ENCODE measurements at regions not wholly inside any gene's neighbourhood (a gene's known extent, or its start where the extent isn't known, plus 50 kb on each side); places are given as distances from the start of the nearest gene placed in this dataset.

DNA sequence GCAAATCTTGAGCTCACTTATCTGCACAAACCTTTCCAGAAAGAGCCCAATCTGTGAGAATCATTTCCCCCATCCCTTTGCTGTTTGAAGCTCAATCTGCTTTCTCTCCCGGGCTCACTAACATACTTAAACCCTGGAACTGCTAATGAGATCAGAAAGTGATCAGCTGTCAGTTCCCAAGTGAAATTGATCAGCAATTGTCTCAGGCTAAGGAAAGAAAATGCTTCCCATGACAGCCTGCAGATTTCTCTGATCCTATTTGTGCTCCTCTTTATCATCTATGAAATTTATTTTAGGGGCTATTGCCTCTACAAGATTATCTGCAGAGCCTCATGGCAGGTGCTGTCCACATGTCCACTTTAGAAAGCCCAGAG lies 239.0 kb upstream of the CXCR4 start:
- no peak overlapping the region for H3K4me3 ChIP-seq
- WGBS (ENCODE audit: insufficient coverage, low coverage, missing lambda C conversion rate): 0% methylated on average over 1 of the region's 1 CpG

DNA sequence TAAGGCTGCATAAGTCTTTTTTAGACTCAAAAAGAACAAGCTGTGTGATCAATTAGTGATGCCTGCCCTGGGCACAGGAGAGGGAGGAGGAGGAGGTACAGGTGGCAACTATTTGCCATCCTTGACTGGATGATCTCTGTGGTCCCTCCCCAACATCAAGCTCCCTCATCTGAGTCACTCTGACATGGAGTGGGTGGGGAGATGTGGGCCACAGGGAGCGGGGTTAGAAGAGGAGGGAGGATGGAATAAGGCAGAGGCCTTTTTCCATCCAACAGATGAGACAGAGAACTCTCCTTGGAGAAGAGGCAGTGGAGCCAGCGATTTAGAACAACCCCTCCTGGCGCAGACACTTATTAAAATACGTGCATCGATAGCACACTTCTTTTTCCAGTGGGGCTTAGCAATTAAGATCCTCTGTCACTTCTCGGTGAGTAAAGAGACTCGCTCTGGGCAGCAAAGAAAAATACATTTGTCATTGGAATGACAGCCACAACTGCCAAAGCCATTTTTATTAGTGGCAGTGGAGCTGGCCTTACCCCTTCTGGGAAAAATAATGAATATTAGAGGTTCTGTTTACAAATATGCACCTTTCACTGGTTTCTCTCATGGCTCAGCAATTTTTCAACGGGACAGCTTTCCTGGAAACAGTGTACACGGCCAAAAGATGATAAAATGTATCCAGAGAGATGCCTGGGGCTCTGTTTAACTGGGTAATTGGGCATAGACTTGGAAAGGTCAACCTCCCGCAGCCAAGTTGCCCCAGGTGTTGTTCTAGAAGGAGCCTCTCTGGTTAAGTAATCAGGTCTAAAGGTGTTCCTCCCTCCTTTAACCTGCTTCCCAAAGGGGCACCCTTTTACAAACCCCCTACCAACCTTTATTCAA lies 238.4 kb upstream of the CXCR4 start:
- ATAC-seq: no peak
- H3K4me3 ChIP-seq: no peak overlapping the region
- H3K9ac ChIP-seq (ENCODE audit: insufficient read depth in 1 of 2, low read depth in 2 of 2, low read length in 2 of 2): no peak overlapping the region
- no peaks in the 10 kb centered on the region for H3K36me3 ChIP-seq (ENCODE audit: control insufficient read depth, insufficient read depth, low read length)
- WGBS (ENCODE audit: insufficient coverage, low coverage, missing lambda C conversion rate): 0% methylated on average over 10 of the region's 10 CpGs
- intact Hi-C loops (cut with micrococcal nuclease) (no loop called here), in situ Hi-C loops (cut with MboI) (no loop called here)
- POLR2A ChIA-PET: interaction anchor here (0.6 to 1.0 kb wide), 2 partner anchors 8 to 49 kb away, joined by 3 read pairs; no protein-coding TSS in a partner anchor
- no peak overlapping the region for H3K27ac ChIP-seq (ENCODE audit: extremely low read depth, low read depth, low read length)
- H3K27me3 ChIP-seq (ENCODE audit: control insufficient read depth in 2 of 2, insufficient read depth in 2 of 2, low read length in 2 of 2): no peaks in the 10 kb centered on the region
- no peaks in the 10 kb centered on the region for H3K9me1 ChIP-seq (ENCODE audit: control insufficient read depth, insufficient read depth, low read length)
- H3K9me3 ChIP-seq (replicated peaks; ENCODE audit: control insufficient read depth, insufficient read depth, low read depth, low read length): no peaks in the 10 kb centered on the region
- H2AFZ ChIP-seq (ENCODE audit: low read depth, low read length): no peak overlapping the region
- no TSS peak for BruUV-seq (replicated peaks)
- CTCF ChIA-PET (ENCODE audit: low intra/inter-chr PET ratio): no interaction called here
- no peaks in the 10 kb centered on the region for H4K20me1 ChIP-seq (replicated peaks; ENCODE audit: control insufficient read depth, insufficient read depth, low read length)
- no peaks in the 10 kb centered on the region for H3K79me2 ChIP-seq (ENCODE audit: control insufficient read depth, insufficient read depth, low read length)
- no peaks in the 10 kb centered on the region for H3K4me1 ChIP-seq (replicated peaks in 1 of 2; ENCODE audit: control insufficient read depth in 2 of 2, insufficient read depth in 2 of 2, low read length in 2 of 2)
- no peak for FAIRE-seq
- no peak for DNase-seq (ENCODE audit: extremely low read depth in 1 of 4, low spot score in 3 of 4)
- H3K4me2 ChIP-seq (ENCODE audit: insufficient read depth, low read length): no peak overlapping the region
- TF ChIP-seq CBFA2T2 (conservative IDR thresholded peaks at IDR 0.05) (no peak), FOXO4 (CRISPR knock-in tag; IDR thresholded peaks at IDR 0.05) (no peak), PTRF (tag; IDR thresholded peaks at IDR 0.05) (no peak), ZNF76 (CRISPR knock-in tag; IDR thresholded peaks at IDR 0.05; ENCODE audit: borderline replicate concordance) (no peak), UBTF (IDR thresholded peaks at IDR 0.05; ENCODE audit: borderline replicate concordance in 1 of 2, low read depth in 2 of 2, low read length in 2 of 2) (no peak), ZBTB26 (CRISPR knock-in tag; IDR thresholded peaks at IDR 0.05) (no peak)

More for the DNA sequence above, 239.0 kb upstream of the CXCR4 start:
- DNase-seq (ENCODE audit: extremely low read depth in 1 of 4, low spot score in 3 of 4) (no peak), FAIRE-seq (no peak), ATAC-seq (no peak)
- in situ Hi-C loops (cut with MboI): no loop called here
- no peaks in the 10 kb centered on the region for H3K79me2 ChIP-seq (ENCODE audit: control insufficient read depth, insufficient read depth, low read length)
- TF ChIP-seq BDP1 (IDR thresholded peaks at IDR 0.05; ENCODE audit: insufficient read depth, insufficient read length) (no peak), MYBL2 (IDR thresholded peaks at IDR 0.05; ENCODE audit: low read depth) (no peak), MYBL2 (CRISPR knock-in tag; IDR thresholded peaks at IDR 0.05; ENCODE audit: borderline replicate concordance) (no peak), CCAR2 (IDR thresholded peaks at IDR 0.05; ENCODE audit: low read depth, low read length) (no peak), MYNN (IDR thresholded peaks at IDR 0.05) (no peak), MYNN (CRISPR knock-in tag; IDR thresholded peaks at IDR 0.05) (no peak), ZNF121 (CRISPR knock-in tag; conservative IDR thresholded peaks at IDR 0.05) (no peak), ZNF717 (CRISPR knock-in tag; IDR thresholded peaks at IDR 0.05) (no peak), SP1 (CRISPR knock-in tag; IDR thresholded peaks at IDR 0.05) (no peak), POLR2A (conservative IDR thresholded peaks at IDR 0.05) (no peak)
- H3K36me3 ChIP-seq (ENCODE audit: control insufficient read depth, insufficient read depth, low read length): no peaks in the 10 kb centered on the region
- intact Hi-C loops (cut with micrococcal nuclease): no loop called here
- H3K4me2 ChIP-seq (ENCODE audit: insufficient read depth, low read length): no peak overlapping the region
- H3K9me3 ChIP-seq (replicated peaks; ENCODE audit: control insufficient read depth, insufficient read depth, low read depth, low read length): no peaks in the 10 kb centered on the region
- H3K4me1 ChIP-seq (replicated peaks in 1 of 2; ENCODE audit: control insufficient read depth in 2 of 2, insufficient read depth in 2 of 2, low read length in 2 of 2): no peaks in the 10 kb centered on the region
- peaks cover 0 to 4% of the 10 kb centered on the region in 2 experiments; a peak in 1 of 5 replicates for H3K27me3 ChIP-seq (ENCODE audit: control insufficient read depth in 2 of 2, insufficient read depth in 2 of 2, low read length in 2 of 2)
- H3K27ac ChIP-seq (ENCODE audit: extremely low read depth, low read depth, low read length): no peak overlapping the region
- CTCF ChIA-PET (ENCODE audit: low intra/inter-chr PET ratio): no interaction called here
- no peaks in the 10 kb centered on the region for H4K20me1 ChIP-seq (replicated peaks; ENCODE audit: control insufficient read depth, insufficient read depth, low read length)
- H3K9ac ChIP-seq (ENCODE audit: insufficient read depth in 1 of 2, low read depth in 2 of 2, low read length in 2 of 2): no peak overlapping the region
- POLR2A ChIA-PET: interaction anchor here (0.6 to 1.0 kb wide), 2 partner anchors 9 to 318 kb away, joined by 3 read pairs; no protein-coding TSS in a partner anchor
- H3K9me1 ChIP-seq (ENCODE audit: control insufficient read depth, insufficient read depth, low read length): no peaks in the 10 kb centered on the region
- no TSS peak for BruUV-seq (replicated peaks)
- no peak overlapping the region for H2AFZ ChIP-seq (ENCODE audit: low read depth, low read length)
